Cardiac muscle cell (in vitro differentiated cells and primary cell): ENCODE measurements at regions not wholly inside any gene's neighbourhood (a gene's known extent, or its start where the extent isn't known, plus 50 kb on each side); places are given as distances from the start of the nearest gene placed in this dataset.

Experiments
- DNase-seq, 2 donors: peaks; one replicate each; pipeline versions ENCODE4 v3.0.0 to v3.0.0-alpha.2; 2010 to 2017; ENCODE audit warnings: low read depth in 1 of 2, low spot score in 1 of 2
- H3K27ac ChIP-seq: fragments of 200-600 bp; sonication (generic); 2 replicates; pipeline ENCODE4 v1.5.1; 2016
- H3K27me3 ChIP-seq: fragments of 200-600 bp; sonication (generic); 2 replicates; pipeline ENCODE4 v1.6.0; 2016; ENCODE audit warnings: control low read depth
- H3K36me3 ChIP-seq: fragments of 200-600 bp; sonication (generic); 2 replicates; pipeline ENCODE4 v1.5.1; 2016; ENCODE audit warnings: control low read depth
- H3K4me1 ChIP-seq: fragments of 200-600 bp; sonication (generic); 2 replicates; pipeline ENCODE4 v1.8.1; 2017; ENCODE audit warnings: low read depth, mild to moderate bottlenecking, mixed run types
- H3K4me3 ChIP-seq: fragments of 200-600 bp; sonication (generic); 2 replicates; pipeline ENCODE4 v1.5.1; 2016; ENCODE audit warnings: mild to moderate bottlenecking
- H3K9me3 ChIP-seq: fragments of 200-600 bp; sonication (generic); 2 replicates; pipeline ENCODE4 v1.5.1; 2017; ENCODE audit warnings: low read depth, mild to moderate bottlenecking, control low read depth
- TF ChIP-seq, protein P1 (sequence below): IDR thresholded peaks from 2 replicates; pipeline ENCODE4 v1.5.1; 2012; ENCODE audit warnings: low read depth, mild to moderate bottlenecking, low read length

DNA sequence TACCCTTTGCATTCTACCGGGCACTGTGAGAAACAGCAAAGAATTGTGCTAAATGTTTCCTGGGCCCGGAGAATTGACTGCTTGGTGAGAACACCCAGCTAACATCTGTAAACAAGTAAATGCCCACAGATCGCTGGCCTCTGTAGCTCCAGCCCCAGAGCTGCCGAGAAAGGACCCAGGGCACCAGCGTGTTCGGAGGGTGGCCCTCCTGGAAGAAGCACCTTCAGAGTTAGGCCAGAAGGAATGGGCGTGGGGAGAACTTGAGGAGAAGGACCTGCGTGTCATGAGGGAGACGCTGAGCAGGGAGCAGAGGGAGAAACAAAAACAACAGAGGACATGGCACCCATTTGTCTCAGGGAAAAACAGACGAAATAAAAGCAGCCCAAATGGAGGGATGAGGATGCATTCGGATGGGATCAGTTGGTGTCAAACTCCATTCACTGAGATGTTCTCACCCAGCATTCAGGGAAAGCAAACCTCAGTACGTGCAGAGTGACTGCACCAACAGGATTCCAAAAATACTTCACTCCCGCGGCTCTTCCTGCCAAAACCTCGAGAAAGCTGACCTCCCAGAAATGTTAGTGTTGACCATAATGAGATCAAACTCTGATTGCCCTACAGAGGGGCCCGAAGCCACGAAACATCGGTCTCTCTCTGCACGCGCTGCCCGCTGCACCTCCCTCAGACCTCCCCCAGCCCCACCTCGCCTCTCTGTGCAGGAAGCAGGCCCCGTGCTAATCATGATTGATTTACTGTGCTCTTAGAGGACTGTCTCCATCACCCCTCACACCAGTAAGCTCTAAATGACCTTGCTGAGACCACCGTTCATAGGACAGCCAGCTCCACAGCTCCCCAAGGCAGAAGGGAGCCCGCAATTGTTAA is 376.3 kb upstream of the SALL3 start:
- no peak overlapping the region for H3K4me3 ChIP-seq
- H3K4me1 ChIP-seq, result no peaks in the 10 kb centered on the region
- DNase-seq, result no peak
- H3K9me3 ChIP-seq, result no peaks in the 10 kb centered on the region
- no peaks in the 10 kb centered on the region for H3K36me3 ChIP-seq
- TF ChIP-seq, protein P1, sequence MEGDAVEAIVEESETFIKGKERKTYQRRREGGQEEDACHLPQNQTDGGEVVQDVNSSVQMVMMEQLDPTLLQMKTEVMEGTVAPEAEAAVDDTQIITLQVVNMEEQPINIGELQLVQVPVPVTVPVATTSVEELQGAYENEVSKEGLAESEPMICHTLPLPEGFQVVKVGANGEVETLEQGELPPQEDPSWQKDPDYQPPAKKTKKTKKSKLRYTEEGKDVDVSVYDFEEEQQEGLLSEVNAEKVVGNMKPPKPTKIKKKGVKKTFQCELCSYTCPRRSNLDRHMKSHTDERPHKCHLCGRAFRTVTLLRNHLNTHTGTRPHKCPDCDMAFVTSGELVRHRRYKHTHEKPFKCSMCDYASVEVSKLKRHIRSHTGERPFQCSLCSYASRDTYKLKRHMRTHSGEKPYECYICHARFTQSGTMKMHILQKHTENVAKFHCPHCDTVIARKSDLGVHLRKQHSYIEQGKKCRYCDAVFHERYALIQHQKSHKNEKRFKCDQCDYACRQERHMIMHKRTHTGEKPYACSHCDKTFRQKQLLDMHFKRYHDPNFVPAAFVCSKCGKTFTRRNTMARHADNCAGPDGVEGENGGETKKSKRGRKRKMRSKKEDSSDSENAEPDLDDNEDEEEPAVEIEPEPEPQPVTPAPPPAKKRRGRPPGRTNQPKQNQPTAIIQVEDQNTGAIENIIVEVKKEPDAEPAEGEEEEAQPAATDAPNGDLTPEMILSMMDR, result no peak
- H3K27me3 ChIP-seq, result no peaks in the 10 kb centered on the region
- H3K27ac ChIP-seq, result no peak overlapping the region

DNA sequence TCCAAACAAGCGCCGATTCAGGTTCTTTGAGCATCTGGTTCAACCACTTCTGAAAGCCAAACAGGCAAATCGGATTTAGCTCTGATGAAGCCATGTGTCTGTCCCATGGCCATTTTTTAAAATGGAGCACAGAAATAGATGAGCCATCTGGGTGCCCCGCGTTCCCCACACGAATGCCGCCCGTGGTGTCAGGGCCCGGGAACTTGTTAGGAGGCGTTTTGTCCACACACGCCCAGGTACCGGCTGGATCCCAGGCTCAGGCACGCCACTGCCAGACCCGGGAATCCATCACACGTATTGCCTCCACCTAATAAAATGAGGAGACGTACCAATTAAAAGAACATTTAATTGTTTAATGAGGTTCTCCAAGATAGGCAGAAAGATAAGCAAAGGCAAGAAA is 374.4 kb upstream of the SALL3 start:
- Histone ChIP-seq H3K27ac (no peak overlapping the region), H3K4me3 (no peak overlapping the region), H3K9me3 (no peaks in the 10 kb centered on the region), H3K27me3 (no peaks in the 10 kb centered on the region), H3K4me1 (no peaks in the 10 kb centered on the region), H3K36me3 (no peaks in the 10 kb centered on the region)
- TF ChIP-seq, protein P1, result no peak
- DNase-seq, result no peak

DNA sequence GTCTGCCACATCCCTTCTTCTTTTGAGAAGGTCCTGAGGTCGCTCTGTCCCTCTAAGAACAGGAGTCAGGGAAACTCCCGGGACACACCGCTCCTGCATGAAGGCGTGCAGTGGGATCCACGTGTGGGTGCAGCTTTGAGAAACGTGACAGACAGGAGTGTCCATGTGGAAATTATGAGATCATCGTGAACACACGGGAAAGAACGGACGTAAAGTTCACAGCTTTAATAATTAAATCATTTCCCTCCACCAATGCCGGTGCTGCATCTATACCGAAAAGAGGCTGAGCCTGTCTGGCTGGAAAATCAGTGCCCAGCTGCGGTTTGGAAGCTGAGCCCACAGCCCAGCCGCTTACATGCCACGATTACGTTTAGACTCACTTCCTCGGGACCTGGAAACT is 372.4 kb upstream of the SALL3 start:
- Histone ChIP-seq H3K27me3 (no peaks in the 10 kb centered on the region), H3K9me3 (no peaks in the 10 kb centered on the region), H3K27ac (no peak overlapping the region), H3K4me1 (no peaks in the 10 kb centered on the region), H3K4me3 (no peak overlapping the region), H3K36me3 (no peaks in the 10 kb centered on the region)
- no peak for DNase-seq
- TF ChIP-seq, protein P1, result no peak

DNA sequence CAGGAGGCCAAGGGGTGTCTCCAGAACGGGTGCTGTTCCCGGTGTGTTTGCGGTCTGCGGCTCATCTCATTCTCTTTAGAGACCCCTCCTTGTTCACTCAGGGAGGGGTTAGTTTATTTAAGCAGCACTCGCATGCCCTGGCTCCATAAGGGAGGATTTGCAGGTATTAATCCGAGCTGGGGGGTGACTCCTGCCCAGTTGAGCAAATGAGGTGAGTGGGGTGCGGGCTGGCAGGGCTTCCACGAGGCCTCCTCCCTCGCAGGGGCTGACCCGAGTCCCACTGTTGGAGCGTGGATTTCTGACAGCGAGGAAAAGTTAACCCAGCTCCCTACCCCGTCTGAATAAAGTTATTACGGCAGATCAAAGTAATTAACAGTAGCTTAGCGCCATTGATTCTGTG is 371.8 kb upstream of the SALL3 start:
- Histone ChIP-seq H3K4me1 (no peaks in the 10 kb centered on the region), H3K36me3 (no peaks in the 10 kb centered on the region), H3K9me3 (no peaks in the 10 kb centered on the region), H3K27me3 (no peaks in the 10 kb centered on the region), H3K4me3 (no peak overlapping the region), H3K27ac (no peak overlapping the region)
- DNase-seq, result no peak
- TF ChIP-seq, protein P1, result no peak

DNA sequence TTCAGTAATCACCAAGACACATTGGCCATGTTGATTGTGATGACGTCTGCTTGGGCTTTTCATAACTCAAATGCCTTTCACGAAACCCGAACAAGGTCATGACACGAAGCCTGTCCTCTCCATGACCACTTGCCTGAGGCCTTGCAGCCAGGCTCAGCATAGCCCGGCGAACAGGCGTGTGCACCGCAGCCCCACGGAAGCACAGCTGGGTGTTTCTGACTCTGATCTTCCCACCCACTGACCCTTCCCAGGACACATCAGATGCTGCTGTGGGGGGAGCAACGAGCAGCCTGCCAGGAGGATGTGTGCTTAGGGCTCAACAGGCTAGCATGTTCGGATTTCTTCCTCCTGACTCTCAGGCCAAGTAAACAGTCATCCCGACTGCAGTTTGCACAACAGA is 369.4 kb upstream of the SALL3 start:
- TF ChIP-seq, protein P1, result no peak
- no peak for DNase-seq
- H3K4me3 ChIP-seq, result no peak overlapping the region

More for the DNA sequence above, 369.4 kb upstream of the SALL3 start:
- Histone ChIP-seq H3K27ac (no peak overlapping the region), H3K9me3 (no peaks in the 10 kb centered on the region), H3K4me1 (no peaks in the 10 kb centered on the region), H3K27me3 (no peaks in the 10 kb centered on the region), H3K36me3 (no peaks in the 10 kb centered on the region)
